ENCODE measurements at regions not wholly inside any gene's neighbourhood (a gene's known extent, or its start where the extent isn't known, plus 50 kb on each side); places are given as distances from the start of the nearest gene placed in this dataset.

DNA sequence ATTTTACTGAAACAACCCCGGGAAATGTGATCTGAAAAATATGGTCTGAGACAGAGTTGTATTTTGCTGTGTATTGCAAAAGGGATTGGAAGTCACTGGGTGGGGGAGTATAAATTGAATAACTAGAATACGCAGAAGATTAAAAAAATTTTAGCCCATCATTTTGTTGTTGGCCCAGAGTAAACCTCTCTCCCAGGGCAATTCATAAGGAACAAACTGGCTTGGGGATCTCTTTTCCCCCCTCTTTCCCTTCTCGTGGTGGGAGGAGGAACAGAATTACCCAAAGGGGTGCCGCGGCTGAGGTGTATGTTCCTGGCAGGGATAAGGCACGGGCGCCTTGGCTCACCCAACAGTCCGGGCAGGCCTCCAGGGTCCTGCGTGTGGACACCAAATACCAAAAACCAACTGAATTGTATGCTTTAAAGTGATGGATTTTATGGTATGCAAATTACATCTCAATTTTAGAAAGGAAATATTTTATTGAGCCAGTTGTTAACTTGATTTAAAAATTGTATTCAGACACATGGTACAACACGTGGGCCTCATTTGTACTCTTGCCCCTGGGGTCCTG, 121.2 kb upstream of the SPRED2 start:
- no peaks in the 10 kb centered on the region for H3K27me3 ChIP-seq (ENCODE audit: control insufficient read depth, insufficient read depth, low read length)
- TF ChIP-seq, protein P1, sequence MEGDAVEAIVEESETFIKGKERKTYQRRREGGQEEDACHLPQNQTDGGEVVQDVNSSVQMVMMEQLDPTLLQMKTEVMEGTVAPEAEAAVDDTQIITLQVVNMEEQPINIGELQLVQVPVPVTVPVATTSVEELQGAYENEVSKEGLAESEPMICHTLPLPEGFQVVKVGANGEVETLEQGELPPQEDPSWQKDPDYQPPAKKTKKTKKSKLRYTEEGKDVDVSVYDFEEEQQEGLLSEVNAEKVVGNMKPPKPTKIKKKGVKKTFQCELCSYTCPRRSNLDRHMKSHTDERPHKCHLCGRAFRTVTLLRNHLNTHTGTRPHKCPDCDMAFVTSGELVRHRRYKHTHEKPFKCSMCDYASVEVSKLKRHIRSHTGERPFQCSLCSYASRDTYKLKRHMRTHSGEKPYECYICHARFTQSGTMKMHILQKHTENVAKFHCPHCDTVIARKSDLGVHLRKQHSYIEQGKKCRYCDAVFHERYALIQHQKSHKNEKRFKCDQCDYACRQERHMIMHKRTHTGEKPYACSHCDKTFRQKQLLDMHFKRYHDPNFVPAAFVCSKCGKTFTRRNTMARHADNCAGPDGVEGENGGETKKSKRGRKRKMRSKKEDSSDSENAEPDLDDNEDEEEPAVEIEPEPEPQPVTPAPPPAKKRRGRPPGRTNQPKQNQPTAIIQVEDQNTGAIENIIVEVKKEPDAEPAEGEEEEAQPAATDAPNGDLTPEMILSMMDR (IDR thresholded peaks at IDR 0.05; ENCODE audit: insufficient read depth, low read length, poor library complexity, severe bottlenecking), result no peak
- no peak overlapping the region for H3K4me3 ChIP-seq (ENCODE audit: low read depth, low read length)
- no peak for DNase-seq (ENCODE audit: low read depth)
- H3K36me3 ChIP-seq (ENCODE audit: control insufficient read depth, insufficient read depth, low read length), result no peaks in the 10 kb centered on the region

DNA sequence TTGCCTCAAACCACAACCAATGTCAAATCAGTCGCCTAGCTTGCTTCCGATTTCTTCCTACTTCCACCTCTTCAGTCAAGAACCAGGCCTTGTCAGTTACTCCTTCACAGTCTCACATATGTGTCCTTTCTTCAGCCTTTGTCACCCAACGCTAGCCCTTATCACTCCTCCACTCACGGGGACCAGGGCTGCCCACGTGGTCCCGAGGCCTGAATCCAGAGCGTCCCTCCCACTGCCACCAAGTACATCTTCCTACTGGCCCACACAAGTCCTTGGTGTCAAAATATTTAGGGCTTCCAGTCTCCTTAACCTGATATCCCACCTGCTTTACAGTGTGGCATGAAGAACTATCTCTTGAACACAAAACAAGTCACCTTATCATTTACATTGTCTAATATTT, 119.1 kb upstream of the SPRED2 start:
- H3K36me3 ChIP-seq (ENCODE audit: control insufficient read depth, insufficient read depth, low read length), result no peaks in the 10 kb centered on the region
- no peak for DNase-seq (ENCODE audit: low read depth)
- H3K4me3 ChIP-seq (ENCODE audit: low read depth, low read length), result no peak overlapping the region
- TF ChIP-seq, protein P1 (IDR thresholded peaks at IDR 0.05; ENCODE audit: insufficient read depth, low read length, poor library complexity, severe bottlenecking), result no peak
- H3K27me3 ChIP-seq (ENCODE audit: control insufficient read depth, insufficient read depth, low read length), result no peaks in the 10 kb centered on the region

DNA sequence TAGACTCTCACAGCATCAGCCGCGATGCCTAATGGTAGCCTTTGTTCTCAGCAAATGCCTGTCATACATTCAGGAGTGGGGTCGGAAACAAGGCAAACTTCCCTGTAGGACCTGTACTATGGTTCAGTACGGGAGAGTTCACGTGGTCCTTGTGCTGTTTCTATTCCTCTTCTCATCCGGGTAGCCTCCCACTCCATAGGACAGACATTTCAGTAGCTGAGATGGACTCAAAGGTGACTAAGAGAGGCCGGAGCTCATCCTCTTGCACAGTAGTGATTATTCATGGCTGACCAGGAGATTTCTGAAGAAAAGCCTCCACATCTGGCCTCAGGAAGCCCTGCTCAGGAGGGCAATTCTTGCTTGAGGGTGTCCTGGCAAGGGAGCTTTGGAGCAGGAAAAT, 117.8 kb upstream of the SPRED2 start:
- H3K36me3 ChIP-seq (ENCODE audit: control insufficient read depth, insufficient read depth, low read length), result no peaks in the 10 kb centered on the region
- TF ChIP-seq, protein P1 (IDR thresholded peaks at IDR 0.05; ENCODE audit: insufficient read depth, low read length, poor library complexity, severe bottlenecking), result no peak
- H3K4me3 ChIP-seq (ENCODE audit: low read depth, low read length), result no peak overlapping the region
- DNase-seq (ENCODE audit: low read depth), result no peak
- no peaks in the 10 kb centered on the region for H3K27me3 ChIP-seq (ENCODE audit: control insufficient read depth, insufficient read depth, low read length)

DNA sequence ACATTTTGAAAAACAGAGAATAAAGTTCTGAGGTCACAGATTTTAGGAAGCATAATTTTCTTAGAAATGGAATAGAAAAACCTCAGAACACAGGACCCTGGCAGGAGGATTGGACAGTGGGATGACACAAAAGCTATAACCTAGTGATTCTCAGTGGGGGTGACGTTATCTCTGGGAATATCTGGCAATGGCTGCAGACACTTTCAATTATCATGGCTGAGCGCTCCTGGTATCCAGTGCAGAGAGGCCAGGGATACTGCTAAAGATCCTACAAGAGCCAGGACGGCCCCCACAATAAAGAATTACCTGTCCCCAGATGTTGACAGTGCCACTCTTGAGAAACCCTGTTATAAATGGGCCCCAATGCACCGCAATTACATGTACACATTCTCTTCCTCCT, 117.2 kb upstream of the SPRED2 start:
- no peak overlapping the region for H3K4me3 ChIP-seq (ENCODE audit: low read depth, low read length)
- TF ChIP-seq, protein P1 (IDR thresholded peaks at IDR 0.05; ENCODE audit: insufficient read depth, low read length, poor library complexity, severe bottlenecking), result no peak
- no peaks in the 10 kb centered on the region for H3K36me3 ChIP-seq (ENCODE audit: control insufficient read depth, insufficient read depth, low read length)
- no peaks in the 10 kb centered on the region for H3K27me3 ChIP-seq (ENCODE audit: control insufficient read depth, insufficient read depth, low read length)
- DNase-seq (ENCODE audit: low read depth), result no peak

DNA sequence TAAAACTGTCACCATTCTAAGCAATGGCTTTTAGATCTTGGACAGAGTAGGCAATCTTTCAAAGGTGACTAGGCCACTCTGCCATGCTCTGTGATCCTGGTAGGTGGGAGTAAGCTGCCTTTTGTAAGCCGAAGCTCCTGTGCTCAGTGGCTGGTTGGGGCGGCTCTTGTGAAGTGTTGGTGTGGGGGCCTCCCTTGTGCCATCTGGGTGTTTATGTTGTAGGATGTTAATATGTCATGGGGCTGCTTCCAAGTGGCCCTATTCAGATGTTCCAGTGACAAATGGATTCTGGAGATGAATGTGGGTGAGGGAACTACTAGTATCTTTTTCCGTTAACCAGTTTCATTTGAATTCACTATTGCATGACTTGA, 116.8 kb upstream of the SPRED2 start:
- no peaks in the 10 kb centered on the region for H3K27me3 ChIP-seq (ENCODE audit: control insufficient read depth, insufficient read depth, low read length)
- no peak overlapping the region for H3K4me3 ChIP-seq (ENCODE audit: low read depth, low read length)
- no peak for DNase-seq (ENCODE audit: low read depth)
- H3K36me3 ChIP-seq (ENCODE audit: control insufficient read depth, insufficient read depth, low read length), result no peaks in the 10 kb centered on the region
- TF ChIP-seq, protein P1 (IDR thresholded peaks at IDR 0.05; ENCODE audit: insufficient read depth, low read length, poor library complexity, severe bottlenecking), result no peak

DNA sequence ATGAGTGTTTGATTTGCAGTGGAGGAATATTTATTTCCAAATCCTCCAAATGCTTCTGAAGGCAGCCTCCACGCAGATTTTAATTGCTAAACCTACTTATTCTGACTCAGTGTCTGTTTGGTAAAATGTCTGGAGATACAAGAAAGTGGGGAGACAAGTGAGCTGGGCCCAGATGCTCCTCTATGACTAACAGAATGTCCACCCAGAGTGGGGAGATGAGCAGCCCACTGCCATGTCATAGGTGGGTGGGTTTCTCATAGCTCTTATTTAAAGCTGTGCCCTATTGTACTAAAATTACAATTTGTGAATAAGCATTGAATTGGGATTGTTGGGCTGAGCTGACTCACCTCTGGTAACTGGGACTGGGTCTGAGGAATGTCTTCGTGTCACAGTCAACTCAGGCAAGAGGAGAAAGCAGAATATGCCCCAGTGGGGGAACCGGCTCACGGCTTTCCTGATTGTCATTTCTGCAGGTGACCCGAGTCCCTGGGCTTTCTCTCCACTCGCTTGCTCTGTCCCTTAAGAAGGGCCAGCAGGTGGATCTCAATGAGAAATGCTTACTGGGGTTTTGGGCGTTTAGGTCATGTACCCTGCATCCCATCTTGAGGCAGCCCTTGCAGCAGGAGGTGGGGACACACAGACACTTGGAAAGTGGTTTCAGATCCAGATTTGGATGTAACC, 116.3 kb upstream of the SPRED2 start:
- H3K4me3 ChIP-seq (ENCODE audit: low read depth, low read length), result no peak overlapping the region
- H3K27me3 ChIP-seq (ENCODE audit: control insufficient read depth, insufficient read depth, low read length), result no peaks in the 10 kb centered on the region
- TF ChIP-seq, protein P1 (IDR thresholded peaks at IDR 0.05; ENCODE audit: insufficient read depth, low read length, poor library complexity, severe bottlenecking), result no peak
- H3K36me3 ChIP-seq (ENCODE audit: control insufficient read depth, insufficient read depth, low read length), result no peaks in the 10 kb centered on the region
- DNase-seq (ENCODE audit: low read depth), result no peak

Data from kidney epithelial cell (primary cell).